ENCODE measurements at regions not wholly inside any gene's neighbourhood (a gene's known extent, or its start where the extent isn't known, plus 50 kb on each side); places are given as distances from the start of the nearest gene placed in this dataset.

DNA sequence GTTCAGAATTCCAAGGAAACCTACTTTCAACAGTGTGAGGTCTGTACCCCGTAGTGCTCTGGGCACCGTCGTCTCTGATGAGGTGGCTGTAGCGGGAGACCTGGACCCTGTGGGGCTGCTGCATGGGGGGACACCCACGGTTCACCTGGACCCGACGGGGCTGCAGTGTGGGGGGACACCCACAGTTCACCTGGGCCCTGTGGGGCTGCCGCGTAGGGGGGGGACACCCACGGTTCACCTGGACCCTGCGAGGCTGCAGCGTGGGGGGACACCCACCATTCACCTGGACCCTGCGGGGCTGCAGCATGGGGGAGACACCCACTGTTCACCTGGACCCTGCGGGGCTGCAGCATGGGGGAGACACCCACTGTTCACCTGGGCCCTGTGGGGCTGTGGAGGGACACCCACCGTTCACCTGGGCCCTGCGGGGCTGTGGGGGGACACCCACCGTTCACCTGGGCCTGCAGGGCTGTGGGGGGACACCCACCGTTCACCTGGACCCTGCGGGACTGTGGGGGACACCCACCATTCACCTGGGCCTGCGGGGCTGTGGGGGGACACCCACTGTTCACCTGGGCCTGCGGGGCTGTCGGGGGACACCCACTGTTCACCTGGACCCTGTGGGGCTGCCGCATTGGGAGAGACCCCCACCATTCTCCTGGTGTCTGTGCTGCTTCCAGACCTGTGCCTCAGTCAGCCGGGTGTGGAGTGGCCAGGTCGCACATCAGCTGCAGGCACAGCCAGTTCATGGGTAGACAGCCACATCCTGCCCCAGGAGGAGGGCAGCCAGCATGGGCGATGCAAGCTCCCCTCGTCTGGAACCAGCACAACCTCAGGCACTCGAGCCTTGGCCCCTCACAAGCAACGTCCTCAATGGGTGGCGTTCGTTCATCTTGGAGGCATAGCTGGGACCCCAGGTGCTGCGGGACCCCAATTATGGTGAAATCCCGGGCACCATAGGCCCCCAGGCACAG, 114.5 kb downstream of the TMEM18 start:
- TF ChIP-seq CTCF (IDR thresholded peaks at IDR 0.05), result no peak
- TF ChIP-seq POLR2A (IDR thresholded peaks at IDR 0.05), result no peak
